Stomach (tissue), 8 donors: ENCODE measurements at regions not wholly inside any gene's neighbourhood (a gene's known extent, or its start where the extent isn't known, plus 50 kb on each side); places are given as distances from the start of the nearest gene placed in this dataset.

Source experiments
- DNase-seq, 2 donors: peaks; one replicate each; pipeline versions ENCODE4 v3.0.0 to v3.0.0-alpha.2; 2013 to 2019
- H3K27ac ChIP-seq, 5 donors: fragments of 200-600 bp in 4 of 5; sonication (generic) in 4 of 5; one replicate each; pipeline ENCODE4 v1.5.1; 2013 to 2019; ENCODE audit warnings: mild to moderate bottlenecking in 1 of 5, moderate library complexity in 1 of 5
- H3K27me3 ChIP-seq, 3 donors: fragments of 200-600 bp; sonication (generic); one replicate each; pipeline ENCODE4 v1.5.1; 2017 to 2019; ENCODE audit warnings: mixed run types in 1 of 3
- H3K36me3 ChIP-seq, 4 donors: fragments of 200-600 bp; sonication (generic); 1 replicate in 3 of 4; 2 replicates in 1 of 4; pipeline ENCODE4 v1.5.1; 2016 to 2019
- H3K4me1 ChIP-seq, 4 donors: fragments of 200-600 bp; sonication (generic); one replicate each; pipeline ENCODE4 v1.5.1; 2016 to 2019
- H3K4me3 ChIP-seq, 4 donors: fragments of 200-600 bp; sonication (generic) in 3 of 4; one replicate each; pipeline ENCODE4 v1.5.1; 2016 to 2019; ENCODE audit warnings: mild to moderate bottlenecking in 1 of 4
- H3K9me3 ChIP-seq, 4 donors: fragments of 200-600 bp; sonication (generic); one replicate each; pipeline ENCODE4 v1.5.1; 2016 to 2019
- EP300 ChIP-seq: sonication (generic); formaldehyde crosslinking; IDR thresholded peaks from one replicate; pipeline ENCODE4 v1.6.1; 2017; ENCODE audit warnings: antibody characterized with exemption
- POLR2A ChIP-seq, 4 donors: fragments of 450-650 bp; IDR thresholded peaks; one replicate each; pipeline ENCODE4 v1.6.1; 2016; ENCODE audit warnings: antibody characterized with exemption in 4 of 4, control low read depth in 2 of 4, mild to moderate bottlenecking in 1 of 4, moderate library complexity in 1 of 4
- POLR2AphosphoS5 ChIP-seq, 3 donors: sonication (generic); formaldehyde crosslinking; IDR thresholded peaks; one replicate each; pipeline ENCODE4 v1.6.1; 2016; ENCODE audit warnings: antibody characterized with exemption in 3 of 3
- WGBS, 5 donors: extraction: QIAGEN DNeasy Blood & Tissue Kit in 3 of 5; methylation state at CpG; one replicate each; pipeline versions ENCODE4 v1.1.5 to v1.1.7; 2013 to 2018; 5-methylcytosine and 5-hydroxymethylcytosine counted together
- intact Hi-C: fragments of 100-400 bp; cut with DNase I; formaldehyde crosslinking; loops from one replicate; pipeline ENCODE4 v1.15.1; 2023; ENCODE audit warnings: low total_unique reads
- TF ChIP-seq, protein P1 (sequence below), 7 experiments: fragments of 450-650 bp in 4 of 7; fragments of 200-600 bp in 3 of 7; sonication (generic) in 3 of 7; IDR thresholded peaks; one replicate each; pipeline ENCODE4 v1.5.1; 2016 to 2019; ENCODE audit warnings: antibody characterized with exemption in 7 of 7, control low read depth in 2 of 7, mild to moderate bottlenecking in 1 of 7
- donor health status: healthy with polysubstance abuse.
- donor health status: Bipolar disorder and iron deficiency.
- donor health status: healthy.

DNA sequence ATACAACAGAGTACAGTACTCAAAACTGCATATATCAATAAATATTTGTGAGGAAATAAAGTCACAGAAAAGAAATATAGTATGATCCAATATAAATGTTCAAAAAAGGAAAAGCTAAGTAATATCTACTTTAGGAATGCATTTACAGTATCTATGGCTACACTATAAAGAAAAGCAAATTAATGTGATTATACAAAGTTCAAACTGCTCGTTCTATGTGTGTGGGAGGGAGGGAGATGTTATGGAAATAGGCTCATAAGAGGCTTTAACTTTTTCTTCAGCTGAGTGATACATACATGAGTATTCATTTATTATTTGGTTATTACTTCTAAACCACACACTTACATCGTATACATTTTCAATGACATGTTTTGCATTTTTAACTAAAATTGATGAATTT, 377.7 kb upstream of the AGTR1 start:
- 32 to 63% (median 50%) methylated on average over 2 of the region's 2 CpGs for WGBS, 5 donors
- no peak overlapping the region for H3K27ac ChIP-seq
- intact Hi-C loops = no loop called here
- H3K36me3 ChIP-seq = no peaks in the 10 kb centered on the region
- H3K9me3 ChIP-seq = no peaks in the 10 kb centered on the region
- H3K27me3 ChIP-seq = no peaks in the 10 kb centered on the region
- TF ChIP-seq POLR2AphosphoS5 (IDR thresholded peaks at IDR 0.05) (no peak), EP300 (no peak), POLR2A (IDR thresholded peaks at IDR 0.05) (no peak)
- TF ChIP-seq, protein P1, sequence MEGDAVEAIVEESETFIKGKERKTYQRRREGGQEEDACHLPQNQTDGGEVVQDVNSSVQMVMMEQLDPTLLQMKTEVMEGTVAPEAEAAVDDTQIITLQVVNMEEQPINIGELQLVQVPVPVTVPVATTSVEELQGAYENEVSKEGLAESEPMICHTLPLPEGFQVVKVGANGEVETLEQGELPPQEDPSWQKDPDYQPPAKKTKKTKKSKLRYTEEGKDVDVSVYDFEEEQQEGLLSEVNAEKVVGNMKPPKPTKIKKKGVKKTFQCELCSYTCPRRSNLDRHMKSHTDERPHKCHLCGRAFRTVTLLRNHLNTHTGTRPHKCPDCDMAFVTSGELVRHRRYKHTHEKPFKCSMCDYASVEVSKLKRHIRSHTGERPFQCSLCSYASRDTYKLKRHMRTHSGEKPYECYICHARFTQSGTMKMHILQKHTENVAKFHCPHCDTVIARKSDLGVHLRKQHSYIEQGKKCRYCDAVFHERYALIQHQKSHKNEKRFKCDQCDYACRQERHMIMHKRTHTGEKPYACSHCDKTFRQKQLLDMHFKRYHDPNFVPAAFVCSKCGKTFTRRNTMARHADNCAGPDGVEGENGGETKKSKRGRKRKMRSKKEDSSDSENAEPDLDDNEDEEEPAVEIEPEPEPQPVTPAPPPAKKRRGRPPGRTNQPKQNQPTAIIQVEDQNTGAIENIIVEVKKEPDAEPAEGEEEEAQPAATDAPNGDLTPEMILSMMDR (IDR thresholded peaks at IDR 0.05) = no peak
- no peaks in the 10 kb centered on the region for H3K4me1 ChIP-seq
- no peak for DNase-seq
- no peak overlapping the region for H3K4me3 ChIP-seq

DNA sequence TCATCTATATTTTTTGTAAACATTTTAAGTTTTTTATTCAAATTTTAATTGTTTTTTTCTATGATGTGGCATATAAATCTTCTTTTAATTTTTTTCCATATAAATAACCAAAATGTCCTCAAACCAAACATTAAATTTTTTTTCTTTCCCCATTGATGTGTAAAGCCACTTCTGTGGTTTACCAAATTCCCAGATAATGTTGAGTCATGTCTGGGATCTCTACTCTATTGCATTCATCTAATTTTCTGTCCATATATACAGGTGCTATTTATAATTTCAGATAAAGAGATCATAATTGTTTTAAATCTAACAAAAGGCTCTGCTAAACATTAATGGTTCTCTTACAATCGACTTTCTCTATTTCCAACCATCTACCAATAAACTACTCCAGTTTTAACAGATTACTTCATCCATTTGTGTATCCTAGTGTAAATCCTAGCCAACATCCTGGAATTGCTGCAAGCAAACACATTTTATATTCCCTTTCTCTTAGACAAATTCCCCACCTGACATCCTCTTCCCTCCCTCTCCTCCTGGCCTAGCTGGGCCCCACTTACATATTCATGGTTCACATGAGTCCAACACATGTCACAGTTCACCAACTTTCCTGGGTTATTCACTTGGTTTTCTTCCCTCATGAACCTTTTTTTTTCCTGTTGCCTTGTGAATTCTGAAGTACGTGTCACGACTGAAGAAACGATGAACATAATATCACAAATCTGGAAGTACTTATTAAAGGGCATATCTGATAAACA, 368.0 kb upstream of the AGTR1 start:
- intact Hi-C loops = no loop called here
- TF ChIP-seq EP300 (no peak), POLR2A (IDR thresholded peaks at IDR 0.05) (no peak), POLR2AphosphoS5 (IDR thresholded peaks at IDR 0.05) (no peak)
- TF ChIP-seq, protein P1 (IDR thresholded peaks at IDR 0.05) = no peak
- Histone ChIP-seq H3K27me3 (no peaks in the 10 kb centered on the region), H3K36me3 (no peaks in the 10 kb centered on the region), H3K9me3 (no peaks in the 10 kb centered on the region), H3K4me3 (no peak overlapping the region), H3K27ac (no peak overlapping the region), H3K4me1 (peaks cover 0 to 11% (median 0%) of the 10 kb centered on the region in 4 donors)
- 64 to 79% (median 68%) methylated on average over 4 of the region's 4 CpGs for WGBS, 5 donors
- peak in 1 of 2 donors; percentile 8 for DNase-seq

DNA sequence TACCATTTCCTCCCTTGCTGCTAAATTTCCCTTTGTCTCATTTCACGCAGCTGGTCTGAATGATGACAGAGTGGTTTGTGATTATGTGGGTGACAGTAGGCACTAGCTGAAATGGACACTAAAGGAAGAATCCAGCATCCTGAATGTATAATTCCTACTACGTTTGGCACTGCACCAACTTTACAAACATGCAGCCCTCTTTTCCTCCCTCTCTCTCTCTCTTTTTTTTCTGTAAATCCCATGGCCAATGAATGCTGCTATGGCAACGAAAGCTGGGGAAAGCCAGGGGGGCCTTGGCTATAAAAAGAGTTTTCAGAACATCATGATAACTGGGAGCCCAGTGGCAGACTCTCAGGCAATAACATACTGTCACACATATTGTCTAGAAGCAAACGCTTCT, 367.2 kb upstream of the AGTR1 start:
- TF ChIP-seq EP300 = no peak
- no peak for TF ChIP-seq POLR2AphosphoS5 (IDR thresholded peaks at IDR 0.05)
- TF ChIP-seq, protein P1 (IDR thresholded peaks at IDR 0.05) = no peak
- no peak for TF ChIP-seq POLR2A (IDR thresholded peaks at IDR 0.05)
- Histone ChIP-seq H3K4me3 (no peak overlapping the region), H3K4me1 (peaks cover 0 to 11% (median 0%) of the 10 kb centered on the region in 4 donors), H3K27ac (no peak overlapping the region), H3K36me3 (no peaks in the 10 kb centered on the region), H3K9me3 (no peaks in the 10 kb centered on the region), H3K27me3 (no peaks in the 10 kb centered on the region)
- 55 to 65% (median 59%) methylated on average over 4 of the region's 4 CpGs for WGBS, 5 donors
- peak in 1 of 2 donors; percentile 24 for DNase-seq
- intact Hi-C loops = no loop called here

DNA sequence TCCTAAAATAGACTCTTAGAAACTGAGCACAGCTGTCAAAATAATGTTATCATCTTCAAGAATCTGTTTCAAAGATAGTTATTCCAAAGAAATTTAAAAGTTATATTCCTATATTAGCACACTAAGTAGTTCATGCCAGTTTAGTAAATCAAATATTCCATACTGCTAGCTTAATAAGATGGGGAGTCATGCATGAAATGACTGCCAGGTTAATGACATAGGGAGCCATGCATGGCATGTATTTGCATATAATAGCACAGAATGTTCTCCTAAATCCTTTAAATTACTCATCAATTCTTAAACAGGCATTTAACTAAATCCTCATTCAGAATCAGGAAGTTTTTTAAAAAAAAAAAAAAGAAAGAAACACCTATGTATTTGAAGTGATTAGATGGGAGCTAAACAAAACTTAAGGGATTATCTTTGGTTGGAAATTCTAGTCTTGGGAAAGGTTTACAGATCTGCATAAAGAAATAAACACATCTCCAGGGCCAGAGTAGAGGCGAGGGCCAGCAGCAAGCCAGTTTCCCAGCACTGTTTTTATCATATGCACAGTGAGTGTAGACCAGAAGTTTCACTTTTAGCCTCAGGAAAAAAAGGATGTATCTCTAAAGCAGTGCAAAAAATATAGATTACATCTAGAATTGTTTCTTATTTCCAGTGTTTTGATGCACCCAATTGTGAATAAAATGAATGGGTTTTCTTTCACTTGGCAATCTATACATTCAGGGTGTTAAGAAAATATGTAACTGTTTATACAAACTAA, 366.4 kb upstream of the AGTR1 start:
- Histone ChIP-seq H3K27me3 (no peaks in the 10 kb centered on the region), H3K4me1 (peaks cover 0 to 11% (median 0%) of the 10 kb centered on the region in 4 donors), H3K9me3 (no peaks in the 10 kb centered on the region), H3K27ac (no peak overlapping the region), H3K4me3 (no peak overlapping the region), H3K36me3 (no peaks in the 10 kb centered on the region)
- DNase-seq = no peak
- TF ChIP-seq, protein P1 (IDR thresholded peaks at IDR 0.05) = no peak
- 25 to 44% (median 34%) methylated on average over 1 of the region's 1 CpG for WGBS, 5 donors
- intact Hi-C loops = no loop called here
